ENCODE measurements at regions not wholly inside any gene's neighbourhood (a gene's known extent, or its start where the extent isn't known, plus 50 kb on each side); places are given as distances from the start of the nearest gene placed in this dataset.

DNA sequence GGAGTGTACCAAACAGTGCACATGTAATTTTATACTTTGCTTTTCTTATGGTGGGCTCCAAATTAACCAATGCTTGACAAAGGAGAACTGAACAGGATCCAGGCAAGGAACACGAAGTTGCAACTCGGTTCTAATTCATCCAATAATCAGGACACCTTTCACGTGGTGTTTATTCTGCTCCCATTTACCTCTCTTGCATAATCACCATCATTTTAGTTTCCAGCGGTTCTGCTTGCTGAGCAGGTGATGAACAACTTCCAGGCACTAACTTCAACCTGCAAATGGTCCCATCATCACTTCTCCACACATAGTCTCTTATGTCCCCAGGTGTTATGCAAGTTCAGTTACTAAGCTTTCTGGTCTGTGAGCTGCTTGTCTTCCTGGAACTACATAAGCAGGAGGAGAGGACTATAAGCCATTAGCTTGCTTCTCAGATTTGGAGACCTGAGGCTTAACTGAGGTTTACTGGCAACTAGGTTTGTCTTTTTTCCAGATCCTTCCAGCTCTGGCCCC lies 326.8 kb upstream of the SLC30A5 start:
- no peak for DNase-seq

- DNase-seq, result no peak
These were observed 323.3 kb upstream of the SLC30A5 start for GRCh38 chr5:68770551-68770950.

GRCh38 chr5:68771221-68771620 lies 322.6 kb upstream of the SLC30A5 start:
- DNase-seq, result no peak

- no peak for DNase-seq
These were observed 322.1 kb upstream of the SLC30A5 start for GRCh38 chr5:68771732-68772131.

- DNase-seq, result no peak
These were observed 317.4 kb upstream of the SLC30A5 start for GRCh38 chr5:68776381-68776780.

DNA sequence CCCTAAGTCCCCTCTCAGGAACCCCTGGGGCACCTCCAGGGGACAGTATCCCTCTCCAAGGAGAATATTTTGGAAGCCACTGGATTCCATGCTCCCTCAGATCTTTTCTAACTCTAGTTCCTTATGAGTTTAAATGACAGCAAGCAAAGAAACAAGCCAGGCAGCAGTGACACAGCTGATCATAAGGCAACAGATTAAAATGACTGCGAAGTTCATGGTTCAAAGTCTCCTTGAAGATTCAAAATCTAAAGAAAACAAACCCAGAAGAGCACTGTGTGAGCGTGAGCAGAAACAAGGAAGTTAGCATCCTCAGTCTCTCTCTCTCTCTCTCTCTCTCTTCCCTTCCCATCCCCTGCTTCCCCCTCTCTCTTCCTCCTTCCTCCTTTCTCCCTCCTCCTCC lies 316.7 kb upstream of the SLC30A5 start:
- DNase-seq, result no peak

- no peak for DNase-seq
These were observed 315.3 kb upstream of the SLC30A5 start for GRCh38 chr5:68778484-68778883.

GRCh38 chr5:68780299-68780955 lies 313.4 kb upstream of the SLC30A5 start:
- no peak for DNase-seq

DNA sequence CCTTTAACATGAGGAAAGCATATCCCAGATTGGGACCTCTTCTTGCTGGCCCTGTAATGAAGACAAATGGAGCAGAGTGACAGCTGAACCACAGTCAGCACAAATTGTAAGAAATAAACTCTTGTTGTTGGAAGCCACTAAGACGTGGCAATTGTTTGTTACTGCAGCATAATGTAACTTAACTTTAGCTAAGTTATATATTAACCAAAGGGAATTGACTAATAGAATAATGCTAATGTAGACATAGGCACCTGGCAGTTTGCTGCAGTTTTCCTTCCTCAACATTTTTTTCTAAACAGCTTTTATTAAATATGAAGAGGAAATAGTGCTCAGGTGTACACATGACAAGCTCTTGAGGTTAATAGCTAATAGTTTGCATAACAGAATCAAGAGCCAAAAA lies 300.7 kb upstream of the SLC30A5 start:
- DNase-seq, result no peak

- no peak for DNase-seq
These were observed 299.8 kb upstream of the SLC30A5 start for GRCh38 chr5:68793993-68794392.

- DNase-seq, result no peak
These were observed 298.6 kb upstream of the SLC30A5 start for GRCh38 chr5:68795190-68795589.

DNA sequence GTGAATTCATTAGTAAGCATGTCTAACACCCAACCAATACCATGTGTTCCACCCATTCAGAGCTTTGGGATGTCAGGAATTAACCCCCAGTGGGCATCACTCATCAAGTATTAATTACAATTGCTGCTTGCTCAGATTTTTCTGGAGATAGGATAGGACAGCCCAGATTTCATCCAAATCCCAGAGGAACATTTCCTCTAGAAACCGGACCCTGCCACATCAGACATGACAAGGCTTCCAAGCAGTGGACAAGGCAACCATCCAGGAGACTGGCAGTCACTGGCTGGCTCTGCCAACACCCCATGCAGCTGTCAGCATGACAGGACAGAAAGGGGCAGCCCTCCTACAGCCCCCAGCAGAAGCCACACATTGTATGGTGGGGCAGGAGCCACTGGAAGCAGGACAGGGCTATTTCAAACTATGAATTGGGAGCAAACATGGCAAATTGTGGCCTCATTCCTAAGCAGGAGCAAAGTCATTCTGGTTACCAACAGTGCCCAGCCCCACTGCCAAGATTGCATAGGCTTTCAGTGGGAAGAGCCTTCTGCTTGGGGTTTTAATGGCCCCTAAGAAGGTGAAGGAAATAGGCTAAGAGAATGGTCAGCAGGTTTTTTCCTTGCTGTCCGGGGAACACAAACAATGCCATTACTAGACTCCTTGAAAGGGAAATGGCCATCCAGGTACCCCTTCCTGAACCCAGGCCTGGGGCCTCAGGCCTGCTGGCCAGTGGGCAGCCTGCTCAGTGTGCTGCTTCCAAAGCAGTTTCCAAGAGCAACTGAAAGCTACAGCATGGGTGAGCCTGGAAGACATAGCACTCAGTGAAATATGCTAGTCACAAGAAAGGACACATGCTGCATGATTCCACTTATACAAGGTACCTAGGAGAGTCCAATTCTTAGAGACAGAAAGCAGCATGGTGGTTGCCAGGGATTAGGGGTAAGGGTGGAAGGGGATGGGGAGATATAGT lies 294.7 kb upstream of the SLC30A5 start:
- no peak for DNase-seq

- no peak for DNase-seq
These were observed 291.4 kb upstream of the SLC30A5 start for GRCh38 chr5:68802430-68802829.

DNA sequence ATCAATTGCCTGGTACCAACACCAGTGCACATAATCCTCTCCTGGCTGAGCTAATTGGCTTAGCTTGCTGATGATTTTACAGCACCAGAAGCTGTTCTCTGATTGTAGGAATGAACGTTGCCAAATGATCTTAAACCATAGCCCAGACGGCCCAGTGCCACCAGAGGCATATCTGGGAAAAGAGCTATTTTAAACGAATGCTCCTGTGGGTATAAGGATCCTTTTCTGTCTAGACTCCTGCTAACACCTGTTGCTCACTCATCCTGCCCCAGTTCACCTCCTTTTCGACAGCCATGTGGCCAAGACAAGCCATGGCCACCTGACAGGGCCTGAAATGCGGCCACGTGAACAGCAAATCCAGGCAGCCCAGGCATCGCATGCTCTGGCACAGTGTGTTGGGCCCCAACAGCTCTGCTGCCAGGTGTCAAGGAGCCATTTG lies 289.9 kb upstream of the SLC30A5 start:
- no peak for DNase-seq

GRCh38 chr5:68804343-68804742 lies 289.5 kb upstream of the SLC30A5 start:
- no peak for DNase-seq

DNA sequence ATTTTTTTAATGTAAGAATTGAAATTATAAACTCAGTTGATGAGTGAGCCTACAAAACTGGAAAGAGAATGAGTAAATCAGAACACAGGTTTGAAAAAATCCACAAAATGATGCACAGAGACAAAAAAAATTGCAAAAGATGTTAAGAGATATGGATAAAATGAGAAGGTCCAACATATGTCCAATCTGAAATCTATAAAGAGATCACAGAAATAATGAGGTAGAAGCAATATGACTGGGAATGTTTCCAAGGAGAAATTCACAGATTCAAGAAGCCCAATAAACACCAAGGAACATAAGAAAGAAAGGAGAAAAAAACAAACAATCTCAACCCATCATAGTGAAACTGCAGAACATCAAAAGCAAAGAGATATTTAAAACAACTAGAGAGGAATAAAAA lies 288.4 kb upstream of the SLC30A5 start:
- DNase-seq, result no peak

DNA sequence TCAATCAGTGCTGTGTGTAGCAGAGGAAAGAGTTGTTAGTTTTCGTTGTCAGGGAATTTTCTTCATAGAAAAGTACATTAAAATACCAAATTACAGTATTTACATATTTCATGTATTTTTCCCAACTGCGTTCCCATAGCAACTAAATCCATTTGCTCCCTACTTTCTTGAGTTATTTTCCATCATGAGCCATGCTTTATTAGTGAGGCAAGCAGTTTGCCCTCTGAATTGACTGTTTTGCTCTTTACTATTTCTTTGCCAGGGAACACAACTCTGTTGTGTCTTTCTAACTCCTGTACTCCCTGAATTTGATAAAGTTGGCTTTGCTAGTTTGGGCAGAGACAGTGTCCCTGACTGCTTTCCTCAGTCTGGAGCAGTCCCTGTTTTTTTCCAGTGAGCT lies 276.2 kb upstream of the SLC30A5 start:
- DNase-seq, result no peak

GRCh38 chr5:68818057-68818695 lies 275.6 kb upstream of the SLC30A5 start:
- DNase-seq, result no peak

DNA sequence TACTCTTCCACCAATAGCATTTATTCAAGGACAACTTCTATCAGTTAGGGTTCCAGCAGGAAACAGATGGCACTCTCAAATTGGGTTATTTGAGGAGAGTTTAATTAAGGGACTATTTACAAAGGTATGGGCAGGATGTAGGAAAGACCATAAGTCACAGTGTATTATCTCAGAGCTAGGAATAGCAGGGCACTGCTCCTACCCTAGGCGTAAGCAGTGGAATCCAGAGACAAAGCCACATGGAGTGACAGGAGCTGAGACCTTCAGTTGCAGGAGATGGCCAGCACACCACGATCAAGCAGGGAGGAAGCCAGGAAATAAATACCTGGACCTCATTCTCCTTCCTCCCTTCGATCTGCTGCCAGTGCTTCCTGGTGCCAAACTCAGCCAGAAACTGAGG lies 274.9 kb upstream of the SLC30A5 start:
- DNase-seq, result no peak

DNA sequence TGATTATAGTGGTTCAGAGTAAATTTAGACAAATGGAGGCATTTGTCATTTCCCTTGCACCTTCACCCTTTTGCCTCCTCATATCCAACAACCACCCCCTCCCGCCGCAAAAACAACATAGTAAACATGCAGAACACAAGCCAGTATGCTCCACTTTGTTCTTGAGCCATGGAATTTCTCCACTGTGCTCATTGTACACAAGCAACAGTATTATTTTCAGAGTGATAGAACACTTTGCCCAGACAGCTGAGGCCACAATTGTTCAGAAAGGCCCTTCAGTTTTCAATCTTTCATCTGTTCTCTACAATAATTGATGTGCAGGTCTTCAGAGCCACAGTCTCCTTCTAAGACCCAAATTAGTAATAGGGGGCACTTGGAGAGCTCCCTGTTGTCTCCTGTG lies 272.8 kb upstream of the SLC30A5 start:
- DNase-seq, result no peak

DNA sequence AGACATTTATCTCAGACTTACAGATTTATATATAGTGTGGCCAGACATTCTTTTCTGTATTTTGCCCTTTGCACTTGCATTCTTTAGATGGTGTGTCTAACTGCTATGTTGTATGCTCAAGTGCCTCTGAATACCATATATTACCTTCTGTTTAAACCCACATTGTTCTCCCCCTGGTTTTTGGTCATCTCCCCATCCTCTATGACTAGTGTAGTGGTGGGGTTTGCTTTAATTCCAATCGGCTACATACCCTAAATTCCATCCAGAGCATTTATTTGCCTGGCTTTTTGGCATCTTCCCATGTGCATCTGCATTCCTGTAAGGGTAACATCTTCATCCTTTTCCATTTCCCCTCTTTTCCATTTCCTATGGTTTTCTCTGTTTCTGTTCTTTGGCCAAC lies 271.0 kb upstream of the SLC30A5 start:
- DNase-seq, result no peak

GRCh38 chr5:68823301-68823700 lies 270.5 kb upstream of the SLC30A5 start:
- DNase-seq, result no peak

- no peak for DNase-seq
These were observed 263.4 kb upstream of the SLC30A5 start for GRCh38 chr5:68830377-68830898.

All from amniotic stem cell (primary cell).